Erythroblast (primary cell): ENCODE measurements at regions not wholly inside any gene's neighbourhood (a gene's known extent, or its start where the extent isn't known, plus 50 kb on each side); places are given as distances from the start of the nearest gene placed in this dataset.

Experiments
- GATA1 ChIP-seq: IDR thresholded peaks from 2 replicates; pipeline ENCODE4 v1.6.1; 2011; ENCODE audit warnings: low read depth, mild to moderate bottlenecking, control low read depth, low read length, moderate library complexity
- POLR2A ChIP-seq: IDR thresholded peaks from 2 replicates; pipeline ENCODE4 v1.6.1; 2011; ENCODE audit warnings: mild to moderate bottlenecking, low read length

DNA sequence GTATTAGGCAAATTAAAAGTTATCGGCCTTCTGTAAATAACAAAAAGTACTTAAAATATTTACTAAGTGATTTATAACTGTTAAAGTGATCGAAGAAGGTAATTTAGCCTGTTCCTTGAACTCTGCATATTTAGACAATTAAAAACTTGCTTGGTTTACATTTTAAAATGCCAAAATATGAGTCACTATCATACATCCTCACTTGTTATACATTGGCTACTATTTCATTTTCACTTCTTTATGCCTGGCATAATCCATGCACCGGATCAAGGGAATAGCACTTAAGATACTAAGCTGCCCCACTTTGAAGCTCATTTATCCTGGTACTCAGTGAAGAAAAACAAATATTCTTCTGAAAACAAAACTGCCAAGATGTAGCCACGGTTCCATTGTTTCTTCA lies 344.6 kb downstream of the UBE3D start:
- TF ChIP-seq POLR2A (no peak), GATA1 (no peak)
